ENCODE measurements at regions not wholly inside any gene's neighbourhood (a gene's known extent, or its start where the extent isn't known, plus 50 kb on each side); places are given as distances from the start of the nearest gene placed in this dataset.

GRCh38 chr1:188382851-188383250 is 1554.1 kb downstream of the PLA2G4A start:
- DNase-seq (ENCODE audit: low read depth) = no peak
- no peak overlapping the region for H3K4me3 ChIP-seq (replicated peaks; ENCODE audit: low read depth, low read length)
- no peak for TF ChIP-seq CTCF (IDR thresholded peaks at IDR 0.05; ENCODE audit: low read length, missing control alignments)

GRCh38 chr1:188386161-188386560 is 1557.4 kb downstream of the PLA2G4A start:
- TF ChIP-seq CTCF (IDR thresholded peaks at IDR 0.05; ENCODE audit: low read length, missing control alignments) = no peak
- peak; percentile 76 for DNase-seq (ENCODE audit: low read depth)
- no peak overlapping the region for H3K4me3 ChIP-seq (replicated peaks; ENCODE audit: low read depth, low read length)

DNA sequence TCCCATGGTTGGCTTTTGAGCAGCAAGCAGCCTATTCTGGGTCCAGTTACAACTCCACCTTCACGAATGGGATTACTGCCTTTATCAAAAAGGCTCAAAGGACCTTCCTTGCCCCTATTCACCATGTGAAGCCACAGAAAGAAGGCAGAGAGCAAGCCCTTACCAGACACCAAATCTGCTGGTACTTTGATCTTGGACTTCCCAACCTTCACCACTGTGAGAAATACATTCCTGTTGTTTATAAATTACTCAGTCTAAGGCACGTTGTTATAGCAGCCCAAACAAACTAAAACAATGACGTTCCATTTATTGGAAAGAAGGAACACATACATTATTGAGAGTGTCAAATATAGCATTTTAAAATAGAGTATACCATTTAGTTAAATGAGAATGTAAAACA is 1557.9 kb downstream of the PLA2G4A start:
- no peak overlapping the region for H3K4me3 ChIP-seq (replicated peaks; ENCODE audit: low read depth, low read length)
- TF ChIP-seq CTCF (IDR thresholded peaks at IDR 0.05; ENCODE audit: low read length, missing control alignments) = no peak
- peak; percentile 16 for DNase-seq (ENCODE audit: low read depth)

- no peak for TF ChIP-seq CTCF (IDR thresholded peaks at IDR 0.05; ENCODE audit: low read length, missing control alignments)
- no peak for DNase-seq (ENCODE audit: low read depth)
- no peak overlapping the region for H3K4me3 ChIP-seq (replicated peaks; ENCODE audit: low read depth, low read length)
Observed at GRCh38 chr1:188394677-188395076, 1565.9 kb downstream of the PLA2G4A start.

DNA sequence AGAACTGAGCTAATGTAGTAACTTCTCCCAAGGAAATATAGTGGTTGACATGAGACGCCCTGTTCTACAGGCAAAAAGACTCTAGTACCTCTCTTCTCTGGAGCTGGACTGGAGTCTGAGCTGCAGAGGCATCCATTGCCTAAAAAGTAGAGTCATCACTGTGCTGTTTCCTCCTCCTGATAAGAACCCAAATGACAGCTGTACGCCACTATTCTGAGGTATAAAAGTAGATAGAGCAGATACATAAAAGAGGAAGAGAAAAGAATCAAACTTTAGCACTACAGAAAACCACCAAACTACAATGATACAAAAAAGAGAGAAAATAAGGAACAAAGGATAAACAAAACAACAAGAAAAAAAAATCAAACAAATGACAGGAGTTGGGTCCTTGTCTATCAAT is 1568.8 kb downstream of the PLA2G4A start:
- no peak for DNase-seq (ENCODE audit: low read depth)
- no peak for TF ChIP-seq CTCF (IDR thresholded peaks at IDR 0.05; ENCODE audit: low read length, missing control alignments)
- H3K4me3 ChIP-seq (replicated peaks; ENCODE audit: low read depth, low read length) = no peak overlapping the region

DNA sequence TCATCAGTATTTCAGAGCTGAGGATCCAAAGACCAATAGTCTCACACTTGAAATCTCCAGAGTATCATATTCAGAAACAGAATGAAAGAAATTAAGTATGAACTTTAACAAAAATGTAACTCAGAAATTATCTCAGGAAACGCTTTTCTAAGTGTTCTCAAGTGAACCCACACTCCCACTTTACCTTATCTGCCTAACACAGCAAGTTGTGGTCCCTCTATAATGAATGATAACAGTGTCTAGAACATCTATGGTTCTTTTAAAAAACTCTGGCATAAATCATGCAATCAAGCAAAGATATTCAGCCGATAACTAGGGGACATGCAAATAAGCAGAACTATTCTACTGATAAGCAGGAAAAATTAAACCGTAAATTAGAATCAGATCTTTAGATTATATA is 1574.2 kb downstream of the PLA2G4A start:
- no peak for DNase-seq (ENCODE audit: low read depth)
- no peak overlapping the region for H3K4me3 ChIP-seq (replicated peaks; ENCODE audit: low read depth, low read length)
- TF ChIP-seq CTCF (IDR thresholded peaks at IDR 0.05; ENCODE audit: low read length, missing control alignments) = no peak

DNA sequence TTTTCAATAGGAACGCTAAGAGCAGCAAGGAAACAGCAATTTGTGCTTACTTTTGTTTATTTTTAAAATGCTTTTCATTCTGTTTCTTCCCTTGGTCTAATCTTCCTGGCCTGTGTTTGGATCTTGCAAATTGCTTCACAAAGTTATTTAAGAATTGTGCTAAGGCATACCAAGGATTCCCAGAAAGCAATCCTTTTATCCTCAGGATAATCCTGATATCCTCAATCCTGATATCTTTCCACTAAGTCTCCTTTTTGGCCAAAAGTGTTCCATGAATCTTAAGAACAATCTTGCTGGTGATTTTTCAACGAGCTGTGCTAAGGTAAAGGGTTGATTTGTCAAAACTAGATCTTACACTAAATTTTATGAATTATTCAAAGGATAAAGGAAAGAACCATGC is 1577.9 kb downstream of the PLA2G4A start:
- no peak for DNase-seq (ENCODE audit: low read depth)
- TF ChIP-seq CTCF (IDR thresholded peaks at IDR 0.05; ENCODE audit: low read length, missing control alignments) = no peak

More for the DNA sequence above, 1577.9 kb downstream of the PLA2G4A start:
- H3K4me3 ChIP-seq (replicated peaks; ENCODE audit: low read depth, low read length) = no peak overlapping the region
